ENCODE measurements at regions not wholly inside any gene's neighbourhood (a gene's known extent, or its start where the extent isn't known, plus 50 kb on each side); places are given as distances from the start of the nearest gene placed in this dataset.

DNA sequence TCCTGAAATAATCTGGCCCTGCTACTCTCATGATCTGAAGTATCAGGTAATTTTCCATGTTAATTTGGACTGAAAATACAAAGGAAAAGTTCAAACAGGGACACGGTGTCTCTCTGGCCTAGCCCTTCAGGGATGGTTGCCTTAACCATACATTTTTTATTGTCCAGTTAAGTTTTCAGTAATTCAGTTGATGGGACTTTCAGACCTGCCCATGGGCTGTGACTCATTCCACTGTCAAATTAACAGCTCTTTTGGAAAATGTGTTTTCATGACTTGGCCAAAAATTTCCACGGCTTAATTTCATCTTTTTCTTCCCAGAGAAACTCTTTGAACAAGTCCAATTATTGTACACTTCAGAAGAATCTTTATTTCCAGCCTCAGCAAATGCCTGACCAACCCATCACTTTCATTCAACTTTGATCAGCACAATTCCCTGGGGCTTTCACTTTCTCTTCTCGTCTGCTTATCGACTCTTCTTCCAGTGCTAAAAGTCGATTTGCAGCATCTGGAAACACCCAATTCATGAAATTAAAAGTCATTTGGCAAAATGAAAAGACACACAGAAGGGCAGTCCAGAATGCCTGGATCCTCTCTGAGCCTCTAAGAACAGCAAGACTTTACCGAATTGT is 293.9 kb downstream of the RAB28 start:
- TF ChIP-seq POLR2AphosphoS5 (IDR thresholded peaks at IDR 0.05) (no peak), POLR2A (IDR thresholded peaks at IDR 0.05) (no peak)
- TF ChIP-seq, protein P1, sequence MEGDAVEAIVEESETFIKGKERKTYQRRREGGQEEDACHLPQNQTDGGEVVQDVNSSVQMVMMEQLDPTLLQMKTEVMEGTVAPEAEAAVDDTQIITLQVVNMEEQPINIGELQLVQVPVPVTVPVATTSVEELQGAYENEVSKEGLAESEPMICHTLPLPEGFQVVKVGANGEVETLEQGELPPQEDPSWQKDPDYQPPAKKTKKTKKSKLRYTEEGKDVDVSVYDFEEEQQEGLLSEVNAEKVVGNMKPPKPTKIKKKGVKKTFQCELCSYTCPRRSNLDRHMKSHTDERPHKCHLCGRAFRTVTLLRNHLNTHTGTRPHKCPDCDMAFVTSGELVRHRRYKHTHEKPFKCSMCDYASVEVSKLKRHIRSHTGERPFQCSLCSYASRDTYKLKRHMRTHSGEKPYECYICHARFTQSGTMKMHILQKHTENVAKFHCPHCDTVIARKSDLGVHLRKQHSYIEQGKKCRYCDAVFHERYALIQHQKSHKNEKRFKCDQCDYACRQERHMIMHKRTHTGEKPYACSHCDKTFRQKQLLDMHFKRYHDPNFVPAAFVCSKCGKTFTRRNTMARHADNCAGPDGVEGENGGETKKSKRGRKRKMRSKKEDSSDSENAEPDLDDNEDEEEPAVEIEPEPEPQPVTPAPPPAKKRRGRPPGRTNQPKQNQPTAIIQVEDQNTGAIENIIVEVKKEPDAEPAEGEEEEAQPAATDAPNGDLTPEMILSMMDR (IDR thresholded peaks at IDR 0.05): no peak
- Histone ChIP-seq H3K36me3 (no peaks in the 10 kb centered on the region), H3K27ac (no peak overlapping the region), H3K27me3 (replicated peaks; ENCODE audit: insufficient read depth) (no peaks in the 10 kb centered on the region), H3K4me3 (no peak overlapping the region), H3K9me3 (no peaks in the 10 kb centered on the region), H3K4me1 (replicated peaks) (no peaks in the 10 kb centered on the region)
- intact Hi-C loops (cut with DNase I): no loop called here
- DNase-seq (ENCODE audit: low spot score): no peak
- WGBS: 65% methylated on average over 6 of the region's 6 CpGs

DNA sequence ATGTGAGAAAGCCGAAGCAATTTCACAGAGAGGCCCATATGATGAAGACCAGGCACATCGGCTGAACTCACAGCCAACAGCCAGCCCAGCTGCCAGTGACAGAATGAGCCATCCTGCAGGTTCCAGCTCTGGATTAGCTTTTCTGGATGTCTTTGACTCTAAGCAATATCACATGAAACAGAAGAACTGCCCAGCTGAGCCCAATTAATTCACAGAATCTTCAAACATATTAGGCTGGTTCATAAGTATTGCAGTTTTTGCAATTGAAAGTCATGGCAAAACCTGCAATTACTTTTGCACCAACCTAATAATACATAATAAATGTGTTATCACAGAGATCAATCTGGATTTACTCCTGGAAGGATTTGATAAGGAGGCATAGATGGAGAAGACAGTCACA is 299.9 kb downstream of the RAB28 start:
- WGBS: 97% methylated on average over 2 of the region's 2 CpGs
- no peaks in the 10 kb centered on the region for H3K4me1 ChIP-seq (replicated peaks)
- no peak for TF ChIP-seq POLR2AphosphoS5 (IDR thresholded peaks at IDR 0.05)
- TF ChIP-seq POLR2A (IDR thresholded peaks at IDR 0.05): no peak
- TF ChIP-seq, protein P1 (IDR thresholded peaks at IDR 0.05): no peak
- no peak overlapping the region for H3K4me3 ChIP-seq
- no peaks in the 10 kb centered on the region for H3K9me3 ChIP-seq
- H3K27me3 ChIP-seq (replicated peaks; ENCODE audit: insufficient read depth): no peaks in the 10 kb centered on the region
- no peak overlapping the region for H3K27ac ChIP-seq
- intact Hi-C loops (cut with DNase I): no loop called here
- no peaks in the 10 kb centered on the region for H3K36me3 ChIP-seq
- no peak for DNase-seq (ENCODE audit: low spot score)

DNA sequence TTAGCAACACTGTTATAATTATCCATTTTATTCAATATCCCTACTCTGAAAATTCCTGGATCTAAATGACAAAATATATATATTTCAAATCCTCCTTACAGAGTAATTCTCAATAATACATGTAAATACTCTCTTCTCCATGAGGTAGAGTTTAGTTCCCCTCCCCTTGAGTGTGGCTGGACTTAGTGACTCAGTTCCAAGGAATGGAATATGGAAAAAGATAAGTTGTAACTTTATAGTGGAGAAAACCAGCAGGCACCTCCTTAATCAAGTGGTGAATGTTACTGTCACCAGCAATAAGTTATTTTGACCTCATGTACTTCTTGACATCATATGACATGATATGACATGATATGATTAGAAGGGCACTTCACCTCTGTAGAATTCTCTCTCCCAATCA is 302.0 kb downstream of the RAB28 start:
- Histone ChIP-seq H3K27ac (no peak overlapping the region), H3K9me3 (no peaks in the 10 kb centered on the region), H3K4me3 (no peak overlapping the region), H3K36me3 (no peaks in the 10 kb centered on the region), H3K4me1 (replicated peaks) (no peaks in the 10 kb centered on the region), H3K27me3 (replicated peaks; ENCODE audit: insufficient read depth) (no peaks in the 10 kb centered on the region)
- intact Hi-C loops (cut with DNase I): no loop called here
- TF ChIP-seq, protein P1 (IDR thresholded peaks at IDR 0.05): no peak
- TF ChIP-seq POLR2AphosphoS5 (IDR thresholded peaks at IDR 0.05): no peak
- TF ChIP-seq POLR2A (IDR thresholded peaks at IDR 0.05): no peak
- DNase-seq (ENCODE audit: low spot score): no peak

- no peaks in the 10 kb centered on the region for H3K27me3 ChIP-seq (replicated peaks; ENCODE audit: insufficient read depth)
- no peak overlapping the region for H3K27ac ChIP-seq
- DNase-seq (ENCODE audit: low spot score): no peak
- H3K4me1 ChIP-seq (replicated peaks): no peaks in the 10 kb centered on the region
- no peak for TF ChIP-seq POLR2AphosphoS5 (IDR thresholded peaks at IDR 0.05)
- no peak for TF ChIP-seq POLR2A (IDR thresholded peaks at IDR 0.05)
- TF ChIP-seq, protein P1 (IDR thresholded peaks at IDR 0.05): no peak
- WGBS: 59% methylated on average over 4 of the region's 4 CpGs
- intact Hi-C loops (cut with DNase I): no loop called here
- no peaks in the 10 kb centered on the region for H3K36me3 ChIP-seq
- no peak overlapping the region for H3K4me3 ChIP-seq
- H3K9me3 ChIP-seq: no peaks in the 10 kb centered on the region
Observed at GRCh38 chr4:13181681-13182080, 302.5 kb downstream of the RAB28 start.

DNA sequence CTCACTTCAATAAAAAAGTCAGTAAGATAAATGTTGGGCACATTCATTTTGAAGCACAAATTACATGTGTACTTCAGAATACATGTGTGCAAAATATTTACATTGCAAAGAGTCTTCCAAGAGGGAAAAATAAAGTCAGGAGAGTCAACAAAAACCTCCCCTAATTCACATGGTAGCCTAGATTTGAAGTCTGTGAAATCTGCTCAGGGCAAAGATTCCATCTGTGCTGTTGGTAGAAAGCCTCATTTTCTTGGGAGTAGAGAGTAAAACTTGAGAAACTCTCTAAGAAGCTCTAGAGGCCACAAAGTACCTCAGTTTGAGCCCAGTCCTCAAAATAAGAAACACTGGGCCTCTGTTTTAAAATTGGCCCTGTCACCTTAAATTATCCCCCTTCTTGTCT is 303.4 kb downstream of the RAB28 start:
- intact Hi-C loops (cut with DNase I): no loop called here
- TF ChIP-seq POLR2AphosphoS5 (IDR thresholded peaks at IDR 0.05): no peak
- TF ChIP-seq, protein P1 (IDR thresholded peaks at IDR 0.05): no peak
- TF ChIP-seq POLR2A (IDR thresholded peaks at IDR 0.05): no peak
- no peaks in the 10 kb centered on the region for H3K4me1 ChIP-seq (replicated peaks)
- no peak overlapping the region for H3K27ac ChIP-seq
- H3K9me3 ChIP-seq: no peaks in the 10 kb centered on the region
- no peak overlapping the region for H3K4me3 ChIP-seq
- H3K27me3 ChIP-seq (replicated peaks; ENCODE audit: insufficient read depth): no peaks in the 10 kb centered on the region
- DNase-seq (ENCODE audit: low spot score): no peak
- no peaks in the 10 kb centered on the region for H3K36me3 ChIP-seq
